ENCODE measurements at regions not wholly inside any gene's neighbourhood (a gene's known extent, or its start where the extent isn't known, plus 50 kb on each side); places are given as distances from the start of the nearest gene placed in this dataset.
"Not testable (repeated sequence)": the region's sequence is repeated elsewhere in the genome, so short reads cannot be mapped to it uniquely, and the experiment has no call there.

DNA sequence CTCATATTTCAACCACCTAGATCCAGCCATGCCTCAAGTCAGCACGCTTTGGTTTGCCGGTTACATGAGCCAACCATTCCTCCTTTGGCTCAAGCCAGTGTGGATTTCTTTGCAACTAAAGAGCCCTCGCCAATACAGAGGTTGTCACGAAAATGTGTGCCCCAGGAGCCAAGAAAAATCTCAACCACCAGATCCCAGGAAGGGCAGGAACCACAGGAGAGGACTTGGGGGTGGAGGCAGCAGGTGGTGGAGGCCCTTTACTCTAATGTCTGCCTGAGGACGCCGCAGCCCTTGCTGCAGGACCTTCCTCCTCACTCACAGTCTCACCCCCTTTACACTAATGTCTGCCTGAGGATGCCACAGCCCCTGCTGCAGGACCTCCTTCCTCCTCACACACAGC, 144.8 kb upstream of the PHACTR3 start:
- no peak for DNase-seq (ENCODE audit: low spot score)

- DNase-seq (ENCODE audit: low spot score) = no peak
These were observed 144.0 kb upstream of the PHACTR3 start for GRCh38 chr20:59460352-59460751.

DNA sequence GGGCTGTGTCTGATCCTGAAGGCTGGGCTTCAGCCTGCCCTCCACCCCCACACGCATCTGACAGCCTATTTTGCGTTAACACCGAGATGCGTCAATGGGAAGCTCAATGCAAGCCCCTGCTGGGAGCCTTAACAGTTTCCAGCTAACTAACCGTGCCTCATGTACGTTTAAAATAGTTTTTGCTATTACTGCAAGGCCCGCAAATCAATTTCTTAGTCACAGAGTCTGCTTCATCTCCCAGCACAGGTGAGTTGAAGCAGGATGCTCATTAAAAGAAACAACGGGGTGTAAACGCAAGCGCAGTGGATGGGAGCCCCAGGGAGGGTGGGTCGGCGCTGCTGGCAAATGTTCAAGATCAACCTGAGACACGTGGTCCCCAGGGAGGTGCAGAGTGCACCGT, 142.8 kb upstream of the PHACTR3 start:
- DNase-seq (ENCODE audit: low spot score) = no peak

- DNase-seq (ENCODE audit: low spot score) = no peak
These were observed 142.1 kb upstream of the PHACTR3 start for GRCh38 chr20:59462249-59462648.

DNA sequence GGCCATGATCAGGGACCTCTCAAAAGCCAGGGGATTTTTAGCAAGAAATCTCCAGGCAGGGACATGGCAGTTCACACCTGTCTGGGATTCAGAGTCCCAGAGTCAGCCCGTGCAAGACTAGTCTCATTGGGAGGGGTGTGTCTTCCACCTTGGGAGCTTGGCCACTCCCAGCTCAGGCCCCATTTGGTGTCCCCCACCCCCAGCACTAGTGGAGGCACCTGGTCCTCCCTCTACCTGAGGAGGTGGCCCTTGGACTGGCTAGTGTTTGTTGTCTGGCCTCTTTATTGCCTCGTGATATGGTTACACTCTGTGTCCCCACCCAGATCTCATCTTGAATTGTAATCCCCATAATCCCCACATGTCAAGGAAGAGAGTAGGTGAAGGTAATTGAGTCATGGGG, 140.8 kb upstream of the PHACTR3 start:
- DNase-seq (ENCODE audit: low spot score) = no peak

DNA sequence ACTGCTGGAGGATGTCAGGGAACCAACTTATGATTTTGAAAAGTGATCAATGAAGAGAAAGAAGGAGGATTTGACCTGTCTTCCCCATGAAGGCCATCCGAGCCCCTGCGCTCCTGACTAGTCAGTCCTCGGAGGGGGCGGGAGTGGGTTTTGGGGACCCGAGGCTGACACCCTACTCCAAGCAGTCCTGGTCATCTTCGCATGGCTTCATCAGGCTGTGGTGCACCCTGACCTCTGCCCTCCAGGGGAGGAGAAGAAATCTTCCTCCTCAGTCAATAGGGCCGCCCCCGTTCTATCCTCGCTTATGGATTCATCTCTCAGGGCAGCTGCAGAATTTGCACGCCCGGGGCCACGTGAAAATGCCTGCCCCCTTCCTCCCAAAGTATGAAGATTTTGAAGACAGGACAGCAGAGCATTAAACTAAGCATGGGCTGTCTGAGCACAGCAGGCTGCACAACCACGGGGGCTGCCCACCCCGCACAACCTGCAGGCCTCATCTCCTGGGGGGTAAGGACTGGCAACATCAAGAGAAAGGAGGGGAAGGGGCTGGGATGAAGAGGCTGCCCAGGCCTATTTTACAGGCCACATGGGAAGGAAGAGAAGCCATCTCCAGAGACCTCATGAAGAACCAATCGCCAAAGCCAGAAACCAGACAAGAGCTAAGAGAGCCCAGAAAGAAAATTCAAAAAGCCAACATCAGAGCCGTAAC, 138.1 kb upstream of the PHACTR3 start:
- DNase-seq (ENCODE audit: low spot score) = no peak

GRCh38 chr20:59468831-59469230, 135.5 kb upstream of the PHACTR3 start:
- DNase-seq (ENCODE audit: low spot score) = no peak

GRCh38 chr20:59469267-59470252, 134.8 kb upstream of the PHACTR3 start:
- DNase-seq (ENCODE audit: low spot score) = no peak

DNA sequence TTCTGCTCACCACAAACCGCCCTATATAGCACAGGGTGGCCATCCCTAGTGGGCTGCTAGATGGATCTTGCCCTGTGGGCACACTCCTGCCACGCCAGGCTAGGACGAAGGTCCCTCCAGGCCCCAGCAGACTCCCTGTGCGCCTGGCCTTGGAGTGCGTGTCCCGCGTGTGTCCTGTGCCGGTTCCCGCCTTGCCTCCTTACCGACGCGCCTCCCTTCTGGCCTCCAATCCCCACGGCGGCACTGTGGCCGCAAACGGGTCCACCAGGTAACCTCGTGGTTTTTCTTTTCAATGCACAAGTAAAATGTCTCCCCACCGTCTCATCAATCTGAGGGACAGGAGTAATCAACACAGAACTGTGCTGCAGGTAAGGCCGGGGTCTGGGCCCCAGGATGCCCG, 133.8 kb upstream of the PHACTR3 start:
- no peak for DNase-seq (ENCODE audit: low spot score)

GRCh38 chr20:59471653-59472421, 132.5 kb upstream of the PHACTR3 start:
- no peak for DNase-seq (ENCODE audit: low spot score)

- DNase-seq (ENCODE audit: low spot score) = no peak
These were observed 130.6 kb upstream of the PHACTR3 start for GRCh38 chr20:59473742-59474141.

- DNase-seq (ENCODE audit: low spot score) = no peak
These were observed 123.3 kb upstream of the PHACTR3 start for GRCh38 chr20:59481067-59481466.

- no peak for DNase-seq (ENCODE audit: low spot score)
These were observed 122.8 kb upstream of the PHACTR3 start for GRCh38 chr20:59481477-59482018.

- DNase-seq (ENCODE audit: low spot score) = no peak
These were observed 121.8 kb upstream of the PHACTR3 start for GRCh38 chr20:59482351-59483187.

DNA sequence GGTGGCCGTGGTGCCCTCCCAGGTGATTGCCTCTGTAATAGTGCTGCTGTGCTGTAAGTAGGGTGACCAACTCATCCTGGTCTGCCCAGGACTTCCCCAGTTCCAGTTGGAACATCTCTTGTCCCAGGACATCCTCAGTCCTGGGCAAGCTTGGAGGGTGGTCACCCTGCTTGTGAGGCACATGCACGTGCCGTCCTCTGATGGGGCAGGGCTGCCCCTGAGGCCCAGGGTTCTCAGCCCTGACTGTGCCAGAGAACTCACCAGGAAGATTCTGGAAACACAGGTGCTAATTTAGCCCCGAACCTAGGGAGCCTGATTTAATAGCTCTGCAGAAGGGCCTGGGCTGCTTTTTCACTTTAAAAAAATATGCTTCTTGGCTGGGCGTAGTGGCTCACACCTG, 120.9 kb upstream of the PHACTR3 start:
- DNase-seq (ENCODE audit: low spot score) = no peak

- DNase-seq (ENCODE audit: low spot score) = peak; percentile 74
These were observed 120.1 kb upstream of the PHACTR3 start for GRCh38 chr20:59484228-59484627.

GRCh38 chr20:59485576-59486454, 118.5 kb upstream of the PHACTR3 start:
- DNase-seq (ENCODE audit: low spot score) = no peak

GRCh38 chr20:59488459-59488858, 115.9 kb upstream of the PHACTR3 start:
- not testable (repeated sequence) for DNase-seq (ENCODE audit: low spot score)
